NCI-H2196 (cell line): ENCODE measurements at regions not wholly inside any gene's neighbourhood (a gene's known extent, or its start where the extent isn't known, plus 50 kb on each side); places are given as distances from the start of the nearest gene placed in this dataset.

Source experiments
- DNase-seq: peaks from one replicate; lab custom pipeline; 2025; ENCODE audit not compliant: unreplicated experiment; lab: John Stamatoyannopoulos, UW

DNA sequence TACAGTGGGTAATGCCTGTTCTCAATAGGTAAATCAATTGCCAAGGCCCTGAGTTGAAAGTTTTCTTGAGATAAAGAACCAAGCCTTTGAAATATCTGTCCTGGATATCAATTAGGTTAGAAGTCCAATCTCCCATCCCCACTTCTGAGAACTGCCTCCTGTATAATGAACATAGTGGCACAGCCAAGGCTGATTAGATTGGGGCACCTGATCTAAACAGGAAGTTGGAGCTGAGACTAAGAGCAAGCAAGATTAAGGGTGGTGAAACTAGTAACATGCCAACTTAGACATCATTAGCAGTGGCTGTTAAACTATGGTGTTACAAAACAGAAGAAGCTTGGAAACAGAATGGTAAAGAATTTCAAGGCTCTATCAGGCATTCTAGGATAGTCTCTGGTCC lies 137.7 kb upstream of the TMEM108 start:
- no peak for DNase-seq

DNA sequence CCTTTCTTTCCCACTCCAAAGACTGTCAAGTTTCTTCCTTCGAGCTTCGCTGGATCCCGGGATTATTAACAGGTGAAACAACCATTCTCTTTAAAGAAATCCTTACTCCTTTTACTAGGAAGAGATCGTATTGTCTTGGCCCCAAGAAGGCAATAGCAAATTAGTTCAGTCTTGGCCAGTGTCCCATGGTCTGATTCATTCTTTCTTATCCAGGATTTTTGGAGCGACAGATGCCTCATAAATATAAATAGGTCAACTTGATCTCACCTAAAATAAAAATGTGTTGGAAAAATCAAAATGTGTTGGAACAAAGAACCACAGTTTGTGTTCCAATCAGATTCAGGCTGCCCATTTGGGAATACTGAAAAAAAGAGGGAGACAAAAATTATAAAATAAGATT lies 140.1 kb upstream of the TMEM108 start:
- no peak for DNase-seq

DNA sequence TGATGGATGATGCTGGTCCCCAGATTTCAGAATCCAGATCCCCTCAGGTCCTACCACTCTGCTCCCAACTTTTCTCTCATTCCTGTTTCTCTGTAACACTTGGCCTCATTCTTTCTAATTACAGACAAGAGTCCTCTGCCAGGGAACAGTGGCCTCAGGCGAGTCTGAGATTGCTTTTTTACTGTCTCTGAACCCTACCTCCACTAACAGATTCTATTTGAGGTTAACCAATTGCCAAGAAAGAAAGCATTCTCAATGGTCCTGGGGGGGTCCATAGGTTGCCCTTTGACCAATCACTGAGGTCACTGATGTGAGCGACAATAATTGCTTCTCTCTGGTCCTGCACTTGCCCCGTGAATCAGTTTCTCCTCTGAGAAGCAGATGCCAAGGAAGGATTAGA lies 145.2 kb upstream of the TMEM108 start:
- DNase-seq, result no peak

DNA sequence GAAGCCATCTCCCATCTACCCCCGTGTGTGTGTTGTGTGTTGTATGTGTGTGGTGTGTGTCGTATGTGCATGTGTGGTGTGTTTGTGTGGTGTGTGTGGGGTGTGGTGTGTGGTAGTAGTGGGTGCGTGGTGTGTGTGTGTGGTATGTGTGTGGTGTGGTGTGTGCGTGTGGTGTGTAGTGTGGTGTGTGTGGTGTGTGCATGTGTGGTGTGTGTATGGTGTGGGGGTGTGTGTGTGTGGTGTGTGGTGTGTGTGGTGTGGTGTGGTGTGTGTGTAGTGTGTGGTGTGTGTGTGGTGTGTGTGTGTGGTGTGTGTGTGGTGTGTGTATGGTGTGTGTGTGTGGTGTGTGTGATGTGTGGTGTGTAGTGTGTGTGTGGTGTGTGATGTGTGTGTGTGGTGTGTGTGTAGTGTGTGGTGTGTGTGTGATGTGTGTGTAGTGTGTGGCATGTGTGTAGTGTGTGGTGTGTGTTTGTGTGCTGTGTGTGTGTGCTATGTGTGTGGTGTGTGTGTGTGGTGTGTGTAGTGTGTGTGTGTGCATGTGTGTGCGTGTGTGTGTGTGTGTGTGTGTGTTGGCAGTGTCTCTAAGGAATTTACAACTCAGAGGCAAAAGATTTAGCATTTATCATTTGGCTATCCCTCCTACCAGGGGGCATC lies 156.3 kb upstream of the TMEM108 start:
- no peak for DNase-seq

DNA sequence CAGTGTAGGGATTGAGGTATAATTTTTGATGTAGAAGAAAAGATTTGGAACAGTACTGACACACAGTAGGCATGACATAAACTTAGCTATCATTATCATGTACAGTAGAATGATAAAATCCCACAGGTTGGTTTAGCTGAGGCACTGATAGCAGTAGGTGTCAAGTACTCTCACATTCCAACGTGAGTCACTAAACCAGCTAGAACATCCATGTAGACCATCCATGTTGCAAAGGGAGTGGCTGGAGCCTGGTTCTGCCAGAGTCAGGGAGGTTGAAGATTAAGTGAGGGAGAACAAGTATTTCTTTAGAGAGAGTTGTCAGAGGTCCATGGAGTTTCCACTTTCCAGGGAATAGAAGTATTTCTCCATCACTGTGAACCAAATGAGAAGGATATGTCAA lies 157.2 kb upstream of the TMEM108 start:
- no peak for DNase-seq

DNA sequence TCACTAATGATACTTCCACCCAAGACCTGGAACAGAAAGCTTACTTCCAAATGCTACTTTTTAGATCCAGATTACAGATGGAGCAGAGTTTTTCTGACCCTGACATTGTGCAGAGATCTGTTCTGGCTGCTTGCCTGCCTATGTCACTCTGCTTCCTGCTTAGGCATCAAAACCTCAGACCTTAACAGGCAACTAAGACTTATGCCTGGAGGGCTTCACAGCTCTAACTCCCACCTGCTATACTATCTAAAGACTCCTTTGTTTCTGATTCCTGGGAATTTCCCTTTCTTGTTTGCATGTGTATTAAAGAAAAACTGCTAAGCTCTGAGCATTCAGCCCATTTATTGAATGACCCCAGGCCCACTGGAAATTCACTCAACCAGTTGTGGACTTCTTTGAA lies 157.4 kb upstream of the NPHP3 start:
- no peak for DNase-seq

DNA sequence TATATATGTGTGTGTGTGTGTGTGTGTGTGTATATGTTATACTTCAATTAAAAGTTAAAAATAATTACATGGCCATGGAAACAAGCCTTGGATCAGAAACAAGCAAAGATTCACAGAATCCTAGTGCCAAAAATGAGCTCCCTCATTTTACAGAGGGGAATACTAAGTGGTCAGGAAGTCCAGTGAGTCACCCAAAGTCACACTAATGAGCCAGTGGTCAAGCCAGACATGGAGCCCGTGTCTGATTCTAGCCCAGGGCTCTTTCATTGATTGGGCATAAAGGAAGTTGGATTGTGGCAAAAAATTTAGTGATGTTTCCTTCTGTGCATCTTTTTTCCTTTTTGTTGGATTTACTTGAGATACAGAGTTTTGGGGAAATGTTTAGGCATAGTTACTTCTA lies 152.5 kb upstream of the NPHP3 start:
- DNase-seq, result no peak

DNA sequence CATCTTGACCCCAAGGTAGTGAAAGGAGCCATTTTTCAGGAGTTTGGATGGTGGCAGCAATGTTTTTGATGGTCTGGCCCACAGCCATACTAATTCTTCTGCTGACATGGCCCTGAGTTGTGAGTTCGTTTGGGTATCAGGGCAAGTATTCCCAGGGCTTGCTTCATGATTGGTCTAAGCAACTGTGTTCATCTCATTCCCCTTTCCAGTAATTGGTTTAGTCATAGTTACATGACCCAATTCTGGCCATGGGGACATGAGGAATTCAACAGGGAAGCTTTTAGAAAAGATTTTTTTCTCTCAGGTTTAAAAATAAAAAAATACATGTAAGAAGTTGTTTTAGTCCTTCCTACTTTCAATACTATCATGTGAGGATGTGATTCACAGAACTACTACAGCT lies 150.5 kb upstream of the NPHP3 start:
- DNase-seq, result no peak

DNA sequence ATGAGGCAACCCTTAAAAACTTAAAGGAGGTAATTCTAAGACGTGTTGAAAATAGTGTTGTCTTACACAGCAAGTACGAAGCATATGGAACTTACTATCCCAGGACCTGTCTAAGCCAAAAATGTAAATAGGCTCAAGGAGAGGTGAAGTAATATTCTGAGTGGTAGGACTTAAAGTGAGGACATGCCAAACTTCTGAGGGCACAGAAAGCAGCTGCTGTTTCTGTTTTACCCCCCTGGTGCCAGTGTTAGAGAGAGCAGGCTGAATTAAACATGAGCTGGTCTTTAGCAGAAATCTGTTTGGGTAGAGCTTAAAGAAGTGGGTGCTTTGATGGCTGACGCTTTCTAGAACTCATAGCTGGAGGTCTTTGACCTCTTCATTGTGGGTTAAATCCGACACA lies 149.7 kb upstream of the NPHP3 start:
- no peak for DNase-seq

DNA sequence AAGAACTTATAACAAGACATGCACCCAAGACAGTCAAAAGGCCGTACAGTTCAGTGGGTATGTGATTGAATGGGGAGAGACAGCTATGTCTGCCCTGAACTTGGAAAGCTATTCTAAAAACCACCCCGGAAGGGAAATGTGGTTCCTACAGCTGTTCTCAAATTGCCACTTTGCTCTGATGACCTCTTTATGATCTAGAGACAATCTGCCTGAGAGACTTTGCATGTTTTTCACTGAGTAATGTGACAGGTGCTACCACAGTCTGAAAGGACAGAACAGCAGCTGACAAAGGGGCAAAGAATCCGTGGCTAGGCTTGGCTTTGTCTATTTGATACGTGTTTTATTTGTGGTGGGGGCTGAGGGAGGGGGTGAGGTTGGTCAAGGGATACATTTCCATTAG lies 148.3 kb upstream of the NPHP3 start:
- no peak for DNase-seq

DNA sequence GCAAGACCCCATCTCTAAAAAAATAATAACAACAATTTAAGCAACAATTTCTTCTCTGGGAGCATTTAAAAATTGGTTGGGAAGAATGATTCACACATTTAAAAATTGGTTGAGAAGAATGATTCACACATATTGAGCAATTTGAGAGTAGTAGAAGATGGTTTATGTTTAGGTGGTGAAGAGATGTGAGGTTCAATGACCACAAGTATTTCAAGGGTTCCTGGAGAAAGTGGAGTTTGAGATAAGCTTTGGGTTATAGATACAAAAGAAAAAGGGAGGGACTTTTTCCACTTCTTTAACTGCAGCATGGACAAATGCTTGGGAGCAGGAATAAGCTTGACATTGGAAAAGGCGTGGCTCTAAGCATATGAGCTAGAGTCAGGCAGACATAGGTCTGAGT lies 145.7 kb upstream of the NPHP3 start:
- no peak for DNase-seq

DNA sequence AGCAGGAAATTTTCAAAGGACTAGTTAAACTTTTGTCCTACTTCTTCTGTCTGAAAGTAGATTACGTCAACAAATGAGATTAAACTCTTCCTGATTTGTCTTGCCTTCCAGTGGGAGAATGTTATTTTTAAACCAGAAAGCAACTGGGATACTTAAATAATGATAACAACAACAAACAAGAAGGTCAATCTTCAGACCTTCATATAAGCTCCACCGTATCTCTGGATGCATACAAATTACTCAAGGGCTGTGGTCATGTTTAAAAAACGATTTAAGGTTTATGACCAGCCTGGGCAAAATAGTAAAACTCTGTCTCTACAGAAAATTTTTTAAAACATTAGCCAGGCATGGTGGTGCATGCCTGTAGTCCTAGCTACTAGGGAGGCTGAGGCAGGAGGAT lies 145.3 kb upstream of the NPHP3 start:
- no peak for DNase-seq

DNA sequence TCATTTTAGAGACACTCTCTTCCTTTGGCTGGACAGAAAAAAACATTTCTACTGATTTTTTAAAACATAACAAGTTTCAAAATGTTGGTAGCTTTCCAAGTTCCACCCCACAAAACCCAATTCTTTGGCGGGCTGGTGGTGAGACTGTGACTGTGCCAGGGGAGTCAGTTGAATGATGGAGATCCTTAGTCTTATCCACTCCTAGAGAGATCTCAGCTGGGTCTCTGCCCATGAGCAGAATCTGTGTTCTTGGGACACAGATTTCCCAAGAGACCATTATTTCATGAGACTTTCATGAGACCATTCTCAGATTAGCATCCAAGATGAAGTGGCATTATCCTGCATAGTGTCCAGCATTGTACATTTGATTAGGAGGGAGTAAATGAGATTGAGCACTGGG lies 135.1 kb upstream of the NPHP3 start:
- no peak for DNase-seq

DNA sequence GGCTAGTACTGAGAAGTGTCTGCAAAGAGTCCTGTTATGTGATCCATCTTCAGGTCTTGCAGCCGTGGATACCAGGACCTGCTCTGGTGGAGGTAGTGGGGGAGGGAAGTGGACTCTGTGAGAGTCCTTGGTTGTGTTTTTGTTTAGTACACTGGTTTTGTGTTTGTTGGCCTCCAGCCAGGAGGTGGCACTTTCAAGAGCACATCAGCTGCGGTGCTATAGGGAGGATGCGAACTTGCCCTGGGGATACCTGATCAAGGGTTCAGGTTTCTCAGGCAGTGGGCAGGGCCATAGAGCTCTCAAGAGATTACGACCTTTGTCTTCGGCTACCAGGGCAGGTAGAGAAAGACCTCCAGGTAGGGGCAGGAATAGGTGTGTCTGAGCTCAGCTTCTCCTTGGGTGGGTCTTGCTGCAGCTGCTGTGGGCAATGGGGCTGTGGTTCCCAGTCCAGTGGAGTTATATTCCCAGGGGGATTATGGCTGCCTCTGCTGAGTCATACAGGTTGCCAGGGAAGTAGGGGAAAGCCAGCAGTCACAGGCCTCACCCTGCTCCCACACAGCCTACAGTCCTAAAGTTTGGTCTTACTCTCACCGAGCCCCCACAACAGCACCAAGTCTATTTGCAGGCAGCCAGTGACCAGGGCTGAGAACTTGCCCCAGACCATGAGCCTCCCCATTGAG lies 132.8 kb upstream of the NPHP3 start:
- no peak for DNase-seq

DNA sequence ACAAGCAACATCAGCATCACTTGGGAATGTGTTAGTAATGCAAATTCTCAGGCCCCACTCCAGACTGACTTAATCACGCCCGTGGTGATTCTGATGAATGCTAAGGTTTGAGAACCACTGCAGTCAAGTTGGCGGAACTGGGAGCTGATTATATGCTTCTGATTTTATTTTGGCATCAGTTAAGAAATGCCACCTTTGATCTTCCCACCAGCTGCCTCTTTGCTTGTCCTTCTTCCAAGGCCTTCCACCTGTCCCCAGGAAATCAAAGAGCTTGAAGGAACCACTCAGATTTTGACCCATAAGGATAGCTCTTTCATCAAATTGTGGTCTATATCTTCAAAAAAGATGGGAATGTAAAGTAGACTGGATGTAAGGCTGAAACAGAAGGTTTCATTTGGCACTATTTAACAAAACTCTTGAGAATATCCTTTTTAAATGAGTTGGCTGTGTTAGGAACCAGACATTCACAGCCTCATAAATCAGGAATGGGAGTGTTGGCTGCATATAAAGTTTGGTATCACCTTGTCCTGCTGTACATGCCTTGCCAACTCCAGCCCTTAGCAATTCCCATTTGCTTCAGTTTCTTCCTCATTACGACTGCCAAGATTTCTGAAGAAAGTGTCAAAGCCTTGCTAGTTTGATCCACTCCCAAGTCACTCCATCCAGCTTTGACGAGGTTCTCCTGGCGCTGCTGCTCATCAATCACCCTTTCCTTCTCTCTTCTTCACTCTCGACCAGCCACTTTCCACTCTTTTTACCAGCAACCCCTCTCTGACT lies 125.8 kb upstream of the NPHP3 start:
- DNase-seq, result no peak

DNA sequence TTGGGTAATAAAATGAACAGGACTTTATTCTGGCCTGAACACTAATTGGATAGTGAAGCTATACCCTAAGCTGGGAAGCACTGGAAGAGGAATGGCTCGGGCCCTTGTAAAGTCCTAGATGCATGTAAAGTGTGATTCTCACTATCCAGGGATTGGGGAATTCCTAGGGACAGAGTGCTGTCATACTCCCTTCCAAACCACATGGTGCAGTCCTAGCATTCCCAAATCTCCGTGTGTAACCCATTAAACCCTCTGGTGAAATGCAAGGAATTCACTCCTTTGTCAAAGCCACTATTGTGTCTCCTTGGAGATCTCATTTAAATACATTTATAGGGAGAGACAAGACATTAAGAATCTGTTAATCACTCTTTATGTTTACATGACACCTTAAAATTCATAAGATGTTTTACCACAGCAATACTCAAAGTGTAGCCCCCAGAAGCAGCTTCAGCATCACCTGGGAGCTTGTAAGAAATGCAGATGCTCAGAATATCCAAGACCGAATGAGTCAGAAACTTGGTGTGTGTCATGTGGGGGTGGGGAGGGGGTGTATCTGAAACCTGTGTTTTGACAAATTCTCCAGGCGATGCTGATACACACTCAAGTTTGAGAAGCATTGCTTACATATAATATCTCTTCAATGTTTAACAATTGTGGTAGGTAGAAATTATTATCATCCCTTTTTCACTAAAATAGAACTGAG lies 121.8 kb upstream of the NPHP3 start:
- DNase-seq, result no peak

DNA sequence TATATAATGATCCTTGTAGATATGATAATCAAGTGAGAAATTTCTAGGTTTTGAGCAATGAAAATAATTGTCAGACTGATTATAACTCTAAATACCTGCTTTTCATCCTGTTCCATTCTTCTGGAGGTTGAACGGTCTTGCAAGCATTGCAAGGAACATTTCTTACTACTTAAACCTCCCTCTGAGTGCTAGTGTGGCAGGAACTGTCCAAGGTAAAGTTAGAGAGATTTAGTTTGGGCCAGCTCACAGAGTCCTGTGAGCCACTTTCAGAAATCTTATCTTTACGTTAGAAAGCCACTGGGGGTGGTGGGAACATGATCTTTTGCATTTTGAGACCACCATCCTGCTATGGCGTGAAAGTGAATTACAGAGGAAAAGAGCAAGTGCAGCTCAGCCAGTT lies 121.1 kb upstream of the NPHP3 start:
- DNase-seq, result no peak

DNA sequence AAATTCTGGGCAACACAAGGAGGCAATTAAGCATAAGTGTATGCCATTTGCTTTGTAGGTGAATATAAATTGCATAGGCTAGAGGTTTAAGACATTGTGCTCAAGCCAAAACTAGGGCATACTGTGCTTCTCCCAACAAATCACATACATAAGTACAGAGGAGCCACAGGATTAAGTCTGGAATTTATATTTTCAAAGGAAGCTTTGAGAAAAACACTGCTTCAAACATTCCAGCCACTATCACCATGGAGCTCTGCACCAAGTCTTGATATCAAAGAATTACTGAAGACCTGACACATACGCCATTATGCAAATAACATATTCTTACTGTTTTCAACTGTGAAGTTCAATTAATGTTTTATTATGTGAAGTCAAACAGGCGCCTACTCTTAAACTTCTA lies 119.4 kb upstream of the NPHP3 start:
- DNase-seq, result no peak

DNA sequence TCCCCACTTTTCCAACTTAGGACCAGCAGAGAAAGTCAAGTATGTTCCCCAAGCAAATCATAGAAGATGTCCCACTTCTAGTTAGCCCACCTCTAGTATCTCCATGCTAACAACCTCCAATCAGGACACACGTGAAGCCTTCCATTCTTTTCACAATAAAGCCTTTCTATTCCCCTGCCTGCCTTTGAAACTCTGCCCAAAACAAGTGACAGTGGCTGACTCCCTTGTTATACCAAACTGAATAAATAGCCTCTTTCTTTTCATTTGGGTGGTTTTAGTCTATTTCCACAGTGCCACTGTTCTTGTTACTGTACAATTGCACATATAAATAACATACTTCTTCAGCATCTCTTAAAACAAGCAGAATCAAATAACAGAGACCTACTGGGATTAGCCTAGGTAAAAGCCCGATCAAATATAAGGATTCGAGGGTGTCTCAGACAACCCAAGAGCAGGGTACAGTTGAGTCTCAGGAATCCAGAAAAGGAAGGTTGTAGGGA lies 118.0 kb upstream of the NPHP3 start:
- no peak for DNase-seq

DNA sequence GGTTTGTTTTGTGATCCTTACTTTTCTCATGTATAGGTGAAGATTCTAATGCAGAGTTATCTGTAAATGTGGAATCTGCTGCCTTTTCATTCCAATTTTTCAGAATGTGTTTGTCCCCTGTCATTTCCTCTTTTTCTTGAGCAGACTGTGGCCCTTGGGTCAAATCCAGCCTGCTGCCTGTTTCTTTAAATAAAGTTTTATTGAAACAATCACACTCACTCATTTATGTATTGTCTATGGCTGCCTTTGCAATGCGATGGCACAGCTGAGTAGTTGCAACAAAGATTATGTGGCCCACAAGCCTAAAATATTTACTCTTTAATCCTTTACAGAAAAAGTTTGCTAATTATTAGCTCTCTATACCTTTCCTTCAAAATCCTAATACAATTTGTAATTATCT lies 116.3 kb upstream of the NPHP3 start:
- DNase-seq, result no peak

DNA sequence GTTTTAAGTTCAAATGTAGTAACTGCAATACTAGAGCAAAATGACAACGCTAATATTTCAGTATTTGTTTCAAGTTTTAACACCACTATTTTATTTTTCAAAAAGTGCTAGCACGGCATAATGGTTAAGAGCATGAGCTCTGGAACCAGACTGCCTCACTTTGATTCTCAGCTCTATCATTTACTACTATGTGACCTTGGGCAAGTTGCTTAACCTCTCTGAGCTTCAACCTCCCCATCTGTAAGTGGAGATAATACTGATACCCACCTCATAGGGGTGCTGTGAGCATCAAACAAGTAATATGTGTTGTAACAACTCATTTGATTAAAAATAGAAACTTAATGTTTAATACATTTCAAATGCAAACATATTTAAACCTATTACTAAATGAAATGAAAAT lies 115.4 kb upstream of the NPHP3 start:
- DNase-seq, result no peak

DNA sequence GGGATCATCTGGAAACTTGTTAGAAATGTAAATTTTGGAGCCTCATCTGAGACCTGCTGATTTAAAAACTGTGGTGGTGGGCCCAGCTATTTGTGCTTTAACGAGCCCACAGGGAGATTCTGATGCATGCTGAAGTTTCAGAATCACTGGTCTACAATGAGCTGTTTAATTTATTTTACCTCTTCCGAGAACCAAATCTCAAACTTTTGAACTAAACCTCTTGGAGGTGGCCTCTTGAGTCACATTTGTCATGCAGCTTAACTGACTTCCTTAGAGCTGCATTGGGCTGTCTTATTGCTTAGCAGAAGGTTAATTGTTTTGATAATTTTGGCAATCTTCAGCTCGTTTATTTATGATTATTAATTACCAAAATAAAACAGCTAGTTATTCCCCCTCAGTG lies 112.1 kb upstream of the NPHP3 start:
- DNase-seq, result no peak
